Frontal cortex (tissue), 3 donors: ENCODE measurements at regions not wholly inside any gene's neighbourhood (a gene's known extent, or its start where the extent isn't known, plus 50 kb on each side); places are given as distances from the start of the nearest gene placed in this dataset.
"Not testable (repeated sequence)": the region's sequence is repeated elsewhere in the genome, so short reads cannot be mapped to it uniquely, and the experiment has no call there.

ENCODE experiments used
- DNase-seq, 2 donors: peaks; one replicate each; pipeline ENCODE4 v3.0.0; 2012; ENCODE audit warnings: low spot score in 2 of 2
- FAIRE-seq: peaks from 2 replicates; lab custom pipeline; 2012; peaks lifted over from hg19 to GRCh38; lab: Jason Lieb, UNC
- donor health status: control.
- donor health status: control.
- donor health status: control.

DNA sequence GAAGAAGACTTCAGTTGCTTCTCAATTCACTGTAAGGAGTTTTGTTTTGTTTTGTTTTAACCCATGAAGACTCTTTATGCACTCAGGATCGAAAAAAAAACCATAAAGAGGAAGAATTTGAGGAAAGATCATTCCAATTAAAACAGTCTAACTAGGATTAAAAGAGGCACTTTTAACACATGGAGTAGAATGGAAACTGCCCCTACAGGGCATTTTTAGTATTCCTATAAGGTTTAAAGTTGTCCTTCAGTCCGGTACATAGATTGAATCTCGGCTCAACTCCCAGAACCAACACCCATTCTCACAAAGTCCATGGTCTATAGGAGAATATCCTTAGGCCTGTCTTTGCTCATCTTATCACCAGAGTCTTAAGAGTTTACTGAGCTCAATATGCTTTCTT lies 469.6 kb downstream of the DTWD2 start:
- FAIRE-seq, result no peak
- no peak for DNase-seq

DNA sequence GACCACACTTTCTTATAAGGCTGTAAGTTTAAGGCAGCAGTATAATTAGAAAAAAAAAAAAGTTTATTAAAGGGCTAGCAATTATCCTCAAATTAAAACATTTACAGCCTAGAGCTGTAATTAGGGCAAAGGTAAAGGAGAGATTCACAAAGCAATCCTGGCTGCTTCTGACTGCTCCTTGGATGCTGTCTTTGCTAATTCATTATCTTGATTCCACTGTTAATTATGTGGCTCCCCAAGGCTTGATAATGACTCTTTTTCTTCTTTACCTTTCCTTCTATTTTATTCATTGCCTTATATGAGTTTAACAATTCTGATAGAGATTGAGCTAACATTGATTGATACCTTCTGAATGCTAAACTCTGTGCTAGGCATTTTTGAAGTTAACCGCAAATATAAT lies 476.5 kb downstream of the DTWD2 start:
- no peak for DNase-seq

DNA sequence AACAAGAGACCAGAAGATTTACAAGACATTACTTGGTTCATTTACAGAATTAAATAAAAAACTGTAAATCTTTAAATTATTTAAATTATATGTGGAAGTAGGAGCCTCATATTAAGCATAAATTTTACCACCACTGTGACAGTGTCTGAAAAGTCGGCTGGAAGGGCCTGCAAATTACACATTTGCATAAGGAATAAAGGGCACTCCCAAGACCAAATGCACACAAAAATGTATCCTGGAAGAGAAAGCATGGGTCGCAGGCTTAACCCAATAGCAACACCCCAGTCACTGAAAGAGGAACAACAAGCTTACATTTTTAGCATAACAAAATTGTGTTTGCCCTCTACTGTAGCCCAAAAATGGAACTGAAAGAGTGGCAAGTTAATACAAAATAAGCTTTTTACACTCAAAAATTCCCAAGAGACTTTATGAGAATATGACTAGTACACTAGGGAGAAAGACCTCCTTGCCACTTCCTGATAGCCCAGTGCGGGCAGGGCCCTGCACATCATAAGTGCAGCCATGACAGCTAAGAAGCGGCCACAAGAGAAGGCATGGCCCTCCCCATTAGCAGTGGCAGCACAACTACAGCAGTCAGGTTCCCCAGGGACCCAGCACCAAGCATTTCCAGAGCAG lies 482.0 kb downstream of the DTWD2 start:
- FAIRE-seq (no peak), DNase-seq (no peak)

More for the DNA sequence above, 476.5 kb downstream of the DTWD2 start:
- FAIRE-seq, result no peak

DNA sequence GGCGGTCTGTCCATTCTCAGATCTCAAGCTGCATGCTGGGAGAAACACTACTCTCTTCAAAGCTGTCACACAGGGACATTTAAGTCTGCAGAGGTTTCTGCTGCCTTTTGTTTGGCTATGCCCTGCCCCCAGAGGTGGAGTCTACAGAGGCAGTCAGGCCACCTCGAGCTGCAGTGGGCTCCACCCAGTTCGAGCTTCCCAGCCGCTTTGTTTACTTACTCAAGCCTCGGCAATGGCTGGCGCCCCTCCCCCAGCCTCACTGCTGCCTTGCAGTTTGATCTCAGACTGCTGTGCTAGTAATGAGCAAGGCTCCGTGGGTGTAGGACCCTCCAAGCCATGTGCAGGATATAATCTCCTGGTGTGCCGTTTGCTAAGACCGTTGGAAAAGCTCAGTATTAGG lies 486.1 kb downstream of the DTWD2 start:
- FAIRE-seq, DNase-seq: not testable (repeated sequence)

DNA sequence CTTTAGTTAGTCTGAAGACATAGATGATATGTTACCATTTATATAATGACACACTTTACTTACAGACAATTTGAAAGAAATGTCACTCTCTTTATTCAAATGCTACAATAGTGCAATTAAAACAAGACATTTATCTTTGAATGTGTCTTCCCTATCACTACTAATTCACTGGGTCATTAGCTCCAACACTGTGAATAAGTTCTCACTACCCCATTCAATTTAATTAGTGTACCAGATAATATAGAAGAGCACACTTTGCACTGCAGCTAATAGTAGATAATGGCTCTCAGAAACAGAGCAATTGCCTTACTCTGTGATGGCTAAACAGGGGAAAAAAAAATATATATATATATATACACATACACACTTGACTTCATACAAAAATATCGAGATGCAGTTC lies 497.0 kb downstream of the DTWD2 start:
- FAIRE-seq (no peak), DNase-seq (no peak)

DNA sequence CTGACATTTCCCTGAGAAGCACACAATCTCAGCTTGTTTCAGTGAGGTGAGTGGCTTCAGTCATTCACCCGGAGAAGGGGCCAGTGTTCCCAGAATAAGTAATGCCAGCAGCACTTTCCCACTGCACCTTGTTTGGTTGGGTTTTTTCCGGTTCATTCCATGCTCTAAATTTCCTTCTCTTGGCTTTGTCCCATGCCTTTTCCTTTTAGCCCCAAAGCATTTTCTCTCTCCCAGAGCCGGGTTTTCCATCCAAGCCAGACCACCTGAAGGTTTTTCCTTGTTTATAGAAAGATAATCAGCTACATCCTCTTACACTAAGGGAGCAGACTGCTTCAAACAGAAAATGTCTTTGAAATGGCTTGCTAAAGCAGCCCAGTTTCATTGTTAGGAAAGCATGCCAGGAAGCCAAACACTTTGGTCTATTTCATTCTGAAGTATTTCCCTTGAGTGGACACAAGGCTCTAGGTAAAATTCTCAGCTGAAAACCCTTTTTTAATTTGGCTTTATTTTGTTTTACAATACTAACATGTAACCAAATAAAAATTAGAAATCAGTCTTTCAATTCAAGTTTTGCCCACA lies 501.6 kb downstream of the DTWD2 start:
- no peak for DNase-seq
- no peak for FAIRE-seq

DNA sequence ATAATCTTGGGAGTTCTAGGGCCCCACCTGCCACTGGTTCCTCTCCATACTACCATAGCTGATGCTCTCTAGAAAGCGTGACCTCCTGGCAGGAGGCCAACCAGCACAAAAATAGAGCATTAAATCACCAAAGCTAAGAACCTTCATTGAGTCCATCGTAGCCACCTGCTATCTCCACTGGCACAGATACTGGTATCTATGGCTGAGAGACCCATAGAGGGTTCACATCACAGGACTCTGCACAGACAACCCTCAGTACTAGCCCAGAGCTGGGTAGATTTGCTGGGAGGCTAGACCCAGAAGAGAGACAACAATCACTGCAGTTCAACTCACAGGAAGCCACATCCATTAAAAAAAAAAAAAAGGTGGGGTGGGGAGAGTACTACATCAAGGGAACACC lies 509.1 kb downstream of the DTWD2 start:
- FAIRE-seq, result no peak
- no peak for DNase-seq

DNA sequence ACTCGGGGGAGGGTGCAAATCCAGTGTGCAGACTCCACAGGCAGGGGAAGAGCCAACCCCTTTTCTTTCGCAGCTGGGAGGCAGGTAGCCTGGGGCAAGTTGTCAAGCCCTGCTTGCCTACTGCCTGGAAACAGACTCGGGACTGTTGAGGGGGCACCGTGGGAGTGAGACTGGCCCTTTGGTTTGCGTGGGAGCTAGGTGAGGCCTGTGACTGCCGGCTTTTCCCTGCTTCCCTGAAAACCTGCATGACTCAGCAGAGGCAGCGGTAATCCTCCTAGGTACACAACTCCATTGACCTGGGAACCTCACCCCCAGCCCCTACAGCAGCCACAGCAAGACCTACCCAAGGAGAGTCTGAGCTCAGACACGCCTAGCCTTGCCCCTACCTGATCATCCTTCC lies 509.5 kb downstream of the DTWD2 start:
- DNase-seq (no peak), FAIRE-seq (no peak)

DNA sequence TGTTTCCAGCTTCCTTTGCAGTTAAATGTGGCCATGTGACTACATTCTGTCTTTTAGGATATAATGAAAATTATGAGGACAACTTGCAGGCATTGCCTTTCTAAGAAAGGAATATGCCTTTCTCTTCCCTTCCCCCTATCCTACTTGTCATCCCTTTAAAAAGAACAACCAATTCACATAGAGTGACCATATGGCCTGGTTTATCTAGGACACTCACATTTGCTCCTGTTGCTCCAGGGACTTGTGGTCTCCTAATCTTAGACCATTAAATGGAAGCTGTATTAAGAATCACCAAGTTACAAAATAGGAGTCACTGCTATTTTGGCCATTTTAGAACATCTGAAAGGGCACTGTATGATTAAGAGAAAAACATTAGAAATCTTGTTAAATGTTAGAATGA lies 520.3 kb downstream of the DTWD2 start:
- FAIRE-seq (no peak), DNase-seq (no peak)

DNA sequence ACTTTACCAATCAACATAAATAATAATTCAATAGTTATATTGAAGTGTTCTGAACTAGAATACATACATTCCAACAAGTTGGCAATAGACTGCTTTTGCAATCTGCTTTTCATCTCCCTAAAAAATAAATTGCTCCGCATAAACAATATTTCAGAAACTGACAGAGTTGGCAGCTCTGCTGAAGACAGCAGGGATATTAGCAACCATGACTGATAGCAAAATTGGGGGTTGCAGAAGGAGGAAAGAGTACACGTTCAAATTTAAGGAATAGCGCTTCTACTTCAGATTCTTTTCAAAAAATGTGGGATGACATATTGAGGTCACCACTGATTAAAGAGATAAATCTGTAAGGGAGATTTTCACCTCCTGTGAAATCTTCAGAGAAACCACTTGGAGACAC lies 521.2 kb downstream of the DTWD2 start:
- DNase-seq, result no peak
- FAIRE-seq, result no peak

DNA sequence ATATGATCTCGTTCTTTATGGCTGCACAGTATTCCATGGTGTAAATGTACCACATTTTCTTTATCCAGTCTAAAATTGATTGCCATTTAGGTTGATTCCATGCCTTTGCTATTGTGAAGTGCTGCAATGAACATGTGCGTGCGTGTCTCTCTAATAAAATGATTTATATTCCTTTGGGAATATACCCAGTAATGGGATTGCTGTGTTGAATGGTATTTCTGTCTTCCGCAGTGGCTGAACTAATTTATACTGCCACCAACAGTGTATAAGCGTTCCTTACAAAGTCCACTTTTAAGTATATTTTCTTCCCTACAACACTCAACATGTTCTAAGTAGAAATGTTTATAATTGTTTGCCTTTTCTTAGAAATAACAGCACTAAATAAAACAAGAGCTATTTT lies 521.9 kb downstream of the DTWD2 start:
- FAIRE-seq, result no peak

DNA sequence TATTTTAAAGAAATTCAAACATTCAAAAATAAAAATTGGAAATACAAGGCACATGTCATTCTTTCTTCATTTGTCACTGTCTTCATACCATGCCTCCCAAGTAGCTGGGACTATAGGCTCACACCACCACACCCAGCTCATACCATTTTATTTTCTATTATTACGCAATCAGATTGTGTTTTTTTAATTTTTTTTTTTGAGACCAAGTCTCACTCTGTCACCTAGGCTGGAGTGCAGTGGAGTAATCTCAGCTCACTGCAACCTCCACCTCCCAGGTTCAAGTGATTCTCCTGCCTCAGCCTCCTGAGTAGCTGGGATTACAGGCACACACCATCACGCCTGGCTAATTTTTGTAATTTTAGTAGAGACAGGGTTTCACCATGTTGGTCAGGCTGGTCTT lies 526.1 kb downstream of the DTWD2 start:
- FAIRE-seq, DNase-seq: not testable (repeated sequence)

More for the DNA sequence above, 521.9 kb downstream of the DTWD2 start:
- DNase-seq, result no peak

DNA sequence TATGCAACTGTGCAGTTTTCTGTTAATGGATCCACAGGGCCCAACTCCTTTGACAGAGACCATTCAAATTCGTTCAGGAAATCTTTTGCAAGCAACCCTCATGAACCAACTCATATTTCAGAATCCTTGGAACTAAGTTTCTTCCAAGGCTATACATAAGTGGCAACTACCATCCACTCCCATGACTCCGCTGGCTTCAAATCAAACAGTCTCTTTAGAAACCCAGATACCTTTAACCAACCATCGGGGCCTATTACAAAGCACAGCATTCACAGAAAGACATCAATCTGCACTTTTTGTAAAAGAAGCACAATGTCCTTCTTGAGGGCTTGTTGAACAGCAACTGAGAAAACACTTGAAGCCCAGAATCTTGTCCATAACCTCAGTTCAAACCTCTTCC lies 526.9 kb downstream of the DTWD2 start:
- DNase-seq (no peak), FAIRE-seq (no peak)

DNA sequence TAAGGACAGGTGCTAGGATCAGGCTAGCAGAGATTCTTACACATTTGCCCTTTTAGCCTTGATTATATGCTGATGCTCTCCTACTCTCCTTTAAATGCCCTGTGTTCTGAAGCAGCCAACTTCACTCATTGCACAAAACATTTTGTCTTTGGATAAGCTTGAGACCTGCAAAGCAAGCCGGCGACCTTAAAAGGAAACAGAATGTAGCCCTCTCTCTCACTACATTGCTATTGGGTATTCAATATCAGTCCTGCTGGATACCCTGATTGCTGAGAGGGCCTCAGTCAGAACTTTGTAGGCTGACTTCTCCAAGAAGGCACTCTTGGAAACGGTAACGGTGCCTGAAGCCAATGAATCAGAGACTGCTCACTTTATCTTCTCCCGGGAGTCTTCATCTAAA lies 528.9 kb downstream of the DTWD2 start:
- DNase-seq, result no peak
- no peak for FAIRE-seq

DNA sequence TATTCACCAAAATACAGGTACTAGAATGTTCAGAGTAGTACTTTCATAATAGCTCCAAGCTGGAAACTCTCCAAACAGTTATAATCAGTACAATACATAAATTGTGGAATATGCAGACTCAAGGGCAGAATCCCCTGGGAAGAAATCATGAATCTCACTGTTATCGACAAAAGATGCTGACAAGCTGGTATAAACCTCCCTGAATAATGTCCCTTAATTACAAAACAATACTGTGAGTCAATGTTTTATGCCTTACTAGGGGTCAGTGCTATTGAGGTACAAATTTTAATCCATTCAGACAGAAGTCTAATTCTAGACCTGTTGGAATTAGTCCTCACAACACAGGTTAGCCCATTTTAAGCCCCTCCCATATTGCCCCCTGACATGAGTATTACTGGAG lies 532.3 kb downstream of the DTWD2 start:
- FAIRE-seq (no peak), DNase-seq (no peak)

DNA sequence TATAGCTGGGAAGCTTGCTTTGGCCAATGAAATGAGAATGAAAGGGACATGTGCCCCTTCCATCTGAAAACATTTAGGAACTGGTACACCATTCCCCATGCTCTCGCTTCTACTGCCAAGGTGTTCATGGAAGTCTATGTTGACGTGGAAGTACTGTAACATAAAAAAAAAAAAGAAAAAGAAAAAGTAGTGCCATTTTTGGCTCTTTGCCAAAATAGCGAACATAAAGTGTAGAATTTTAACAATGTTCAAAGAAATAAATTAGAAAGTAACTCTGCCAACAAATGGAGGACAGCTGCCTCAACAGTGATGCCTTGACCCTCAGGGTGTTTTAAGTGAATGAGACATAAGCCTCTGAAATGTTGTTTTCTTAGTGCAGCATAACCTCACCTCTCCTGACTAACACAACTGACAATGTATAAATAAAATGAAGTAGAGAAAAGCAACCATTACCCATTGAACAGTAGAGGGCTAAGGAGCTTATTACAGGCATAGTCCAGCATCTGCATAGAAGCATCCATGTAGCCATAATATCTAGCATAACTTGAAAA lies 536.6 kb downstream of the DTWD2 start:
- DNase-seq, result no peak
- no peak for FAIRE-seq

DNA sequence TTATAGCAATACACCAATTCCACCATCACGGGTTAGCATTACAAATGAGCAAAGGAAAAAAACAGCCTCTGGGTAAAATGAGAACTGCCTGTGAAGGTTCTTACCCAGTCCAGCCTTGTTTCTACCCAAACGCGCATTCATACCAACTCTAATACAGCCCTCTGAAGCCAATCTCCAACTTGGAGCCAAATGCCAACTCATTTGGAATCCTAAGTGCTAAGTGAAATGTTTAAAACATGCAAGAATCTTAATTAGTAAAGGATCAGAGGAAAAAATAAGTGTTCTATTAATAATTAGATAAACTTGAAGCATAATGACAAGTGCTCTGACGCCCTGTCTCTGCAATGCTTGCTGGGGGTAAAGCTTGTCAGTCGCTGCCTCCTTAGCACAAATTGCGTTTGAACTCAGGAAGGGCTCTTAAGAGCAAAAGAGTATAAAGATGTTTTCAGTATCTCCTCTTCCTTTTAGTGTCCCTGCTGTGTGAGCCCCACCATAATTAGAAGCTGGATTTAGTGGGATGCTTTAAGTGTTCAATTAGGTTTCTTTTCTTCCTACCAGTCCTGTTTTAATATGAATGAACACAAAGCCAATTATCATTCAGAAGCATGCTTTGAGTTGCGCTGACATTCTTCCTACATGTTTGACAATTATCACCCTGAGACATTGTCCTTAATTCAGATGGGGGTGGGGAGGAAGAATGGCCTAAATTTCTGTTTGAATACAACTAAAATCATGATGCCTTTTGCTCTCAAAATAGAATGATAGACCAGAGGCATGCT lies 537.6 kb downstream of the DTWD2 start:
- DNase-seq (no peak), FAIRE-seq (no peak)

DNA sequence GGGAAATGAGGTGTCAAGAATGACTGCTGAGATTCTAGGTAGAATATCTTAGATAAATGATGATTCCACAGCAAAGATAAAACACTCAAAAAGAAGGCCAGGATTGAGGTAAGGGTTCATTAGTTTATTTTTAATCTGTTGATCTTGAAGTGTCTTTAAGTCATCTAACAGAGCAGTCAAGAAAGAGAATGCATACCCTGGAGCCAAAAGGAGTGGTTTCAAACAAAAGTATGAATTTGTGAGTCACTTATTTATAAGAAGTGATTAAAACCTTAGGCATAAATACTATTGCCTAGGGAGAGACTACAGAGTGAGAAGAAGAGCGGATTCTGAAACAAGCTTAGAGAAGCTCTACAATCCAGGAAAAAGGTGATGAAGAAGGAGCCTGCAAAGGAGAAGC lies 541.0 kb downstream of the DTWD2 start:
- FAIRE-seq (no peak), DNase-seq (no peak)

DNA sequence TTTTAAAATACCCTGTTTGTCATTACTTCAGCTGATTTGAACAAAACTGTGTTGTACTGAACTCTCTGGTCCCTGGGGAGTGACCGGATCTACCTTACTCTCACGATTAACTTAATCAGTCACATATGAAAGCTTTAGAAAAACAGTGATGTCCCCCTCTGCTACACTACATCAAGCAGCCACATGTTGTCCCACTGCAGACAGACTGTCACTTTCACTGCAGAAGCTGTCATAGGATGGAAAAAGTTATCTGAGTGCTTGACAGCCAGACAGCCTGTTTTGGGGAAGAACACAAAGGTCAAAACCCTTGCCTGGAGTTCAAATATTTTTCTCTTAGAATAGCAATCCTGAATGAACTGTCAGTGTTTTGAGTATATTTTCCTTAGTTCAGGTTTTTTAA lies 546.4 kb downstream of the DTWD2 start:
- FAIRE-seq, result no peak
- DNase-seq, result no peak

DNA sequence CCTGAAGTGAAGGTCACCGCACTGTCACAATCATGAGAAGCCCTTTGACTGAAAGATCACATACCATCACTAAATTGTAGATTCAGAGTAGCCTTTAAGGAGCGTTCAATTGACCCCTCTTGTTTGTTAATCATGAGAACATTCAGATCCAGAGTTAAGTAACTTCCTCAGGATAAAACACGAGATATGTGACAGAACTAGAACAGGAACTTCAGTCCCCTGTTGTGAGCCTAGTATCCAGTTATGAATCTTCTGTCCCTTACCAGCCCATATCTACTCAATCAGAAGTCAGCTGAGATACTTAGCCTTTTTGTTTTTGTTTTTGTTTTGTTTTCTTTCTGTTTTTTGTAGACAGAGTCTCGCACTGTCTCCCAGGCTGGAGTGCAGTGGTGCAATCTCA lies 547.3 kb downstream of the DTWD2 start:
- no peak for FAIRE-seq
- DNase-seq, result no peak

DNA sequence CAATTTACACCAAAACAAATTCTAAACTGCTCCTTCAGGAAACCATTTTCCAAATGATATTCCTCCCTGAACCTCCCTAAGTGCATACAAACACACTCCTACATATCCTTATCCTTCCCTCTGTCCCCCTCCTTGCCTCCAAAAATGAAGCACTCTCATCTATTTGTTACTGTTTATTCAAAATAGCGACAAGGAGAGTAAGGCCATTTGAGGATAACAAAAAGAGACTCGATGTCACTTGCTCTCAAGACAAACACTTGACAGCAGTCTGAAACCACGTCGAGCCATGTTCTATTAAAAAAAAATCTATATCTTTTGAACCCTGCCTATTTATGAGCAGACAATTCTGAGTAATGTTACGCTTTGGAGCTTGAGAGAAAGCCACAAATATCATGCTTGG lies 547.9 kb downstream of the DTWD2 start:
- DNase-seq, result no peak
- FAIRE-seq, result no peak
